SK-N-MC (cell line): ENCODE measurements at regions not wholly inside any gene's neighbourhood (a gene's known extent, or its start where the extent isn't known, plus 50 kb on each side); places are given as distances from the start of the nearest gene placed in this dataset.

Source experiments
- FOXP2 ChIP-seq: optimal IDR thresholded peaks from 2 replicates; pipeline ENCODE3; 2011; ENCODE audit warnings: mild to moderate bottlenecking, moderate library complexity; ENCODE audit not compliant: insufficient read depth; ENCODE audit errors: extremely low read length, control extremely low read depth
- POLR2AphosphoS5 ChIP-seq: IDR thresholded peaks from 2 replicates; pipeline ENCODE4 v1.6.1; 2012; ENCODE audit warnings: mild to moderate bottlenecking, low read depth, low read length, borderline replicate concordance

GRCh38 chr18:27752944-27753343, 424.0 kb downstream of the CDH2 start:
- TF ChIP-seq POLR2AphosphoS5, result no peak
- TF ChIP-seq FOXP2, result no peak
